ENCODE measurements at regions not wholly inside any gene's neighbourhood (a gene's known extent, or its start where the extent isn't known, plus 50 kb on each side); places are given as distances from the start of the nearest gene placed in this dataset.

- ATAC-seq: no peak
- no peaks in the 10 kb centered on the region for H3K9me3 ChIP-seq
- no peak for DNase-seq
- TF ChIP-seq CTCF (IDR thresholded peaks at IDR 0.05): no peak
- H3K27ac ChIP-seq: no peak overlapping the region
- H3K27me3 ChIP-seq: no peaks in the 10 kb centered on the region
- H3K4me3 ChIP-seq: no peak overlapping the region
- H3K36me3 ChIP-seq: no peaks in the 10 kb centered on the region
- intact Hi-C loops (cut with DNase I): no loop called here
- H3K4me1 ChIP-seq: no peaks in the 10 kb centered on the region
Observed at GRCh38 chr5:108516785-108517184, 134.9 kb upstream of the FBXL17 start.

GRCh38 chr5:108515517-108516105 lies 133.7 kb upstream of the FBXL17 start:
- no peak for TF ChIP-seq CTCF (IDR thresholded peaks at IDR 0.05)
- no peak overlapping the region for H3K27ac ChIP-seq
- H3K4me3 ChIP-seq: no peak overlapping the region
- DNase-seq (no peak), ATAC-seq (no peak)
- intact Hi-C loops (cut with DNase I): no loop called here
- H3K9me3 ChIP-seq: no peaks in the 10 kb centered on the region
- no peaks in the 10 kb centered on the region for H3K36me3 ChIP-seq
- no peaks in the 10 kb centered on the region for H3K4me1 ChIP-seq
- H3K27me3 ChIP-seq: no peaks in the 10 kb centered on the region

GRCh38 chr5:108508979-108509378 lies 127.1 kb upstream of the FBXL17 start:
- DNase-seq: no peak
- intact Hi-C loops (cut with DNase I): no loop called here
- Histone ChIP-seq H3K27ac (no peak overlapping the region), H3K4me3 (no peak overlapping the region), H3K27me3 (no peaks in the 10 kb centered on the region), H3K9me3 (no peaks in the 10 kb centered on the region), H3K36me3 (no peaks in the 10 kb centered on the region), H3K4me1 (no peaks in the 10 kb centered on the region)
- no peak for ATAC-seq
- TF ChIP-seq CTCF (IDR thresholded peaks at IDR 0.05): no peak

GRCh38 chr5:108507631-108508030 lies 125.7 kb upstream of the FBXL17 start:
- no peaks in the 10 kb centered on the region for H3K9me3 ChIP-seq
- no peaks in the 10 kb centered on the region for H3K4me1 ChIP-seq
- no peaks in the 10 kb centered on the region for H3K36me3 ChIP-seq
- H3K27ac ChIP-seq: no peak overlapping the region
- no peak for DNase-seq
- intact Hi-C loops (cut with DNase I): no loop called here
- no peak overlapping the region for H3K4me3 ChIP-seq
- no peak for ATAC-seq
- H3K27me3 ChIP-seq: no peaks in the 10 kb centered on the region
- no peak for TF ChIP-seq CTCF (IDR thresholded peaks at IDR 0.05)

- no peak for ATAC-seq
- Histone ChIP-seq H3K27me3 (no peaks in the 10 kb centered on the region), H3K4me3 (no peak overlapping the region), H3K27ac (no peak overlapping the region), H3K9me3 (no peaks in the 10 kb centered on the region), H3K36me3 (no peaks in the 10 kb centered on the region), H3K4me1 (no peaks in the 10 kb centered on the region)
- no peak for TF ChIP-seq CTCF (IDR thresholded peaks at IDR 0.05)
- DNase-seq: no peak
- intact Hi-C loops (cut with DNase I): no loop called here
Observed at GRCh38 chr5:108505608-108506007, 123.7 kb upstream of the FBXL17 start.

- H3K27me3 ChIP-seq: no peaks in the 10 kb centered on the region
- no peaks in the 10 kb centered on the region for H3K9me3 ChIP-seq
Observed at GRCh38 chr5:108504974-108505373, 123.1 kb upstream of the FBXL17 start.

More at GRCh38 chr5:108504974-108505373, 123.1 kb upstream of the FBXL17 start:
- no peaks in the 10 kb centered on the region for H3K4me1 ChIP-seq
- no peaks in the 10 kb centered on the region for H3K36me3 ChIP-seq
- no peak overlapping the region for H3K27ac ChIP-seq
- H3K4me3 ChIP-seq: no peak overlapping the region
- no peak for DNase-seq
- intact Hi-C loops (cut with DNase I): no loop called here
- no peak for TF ChIP-seq CTCF (IDR thresholded peaks at IDR 0.05)
- no peak for ATAC-seq

Data from upper lobe of right lung (tissue), 1 donor.